WTC11 (cell line): ENCODE measurements at regions not wholly inside any gene's neighbourhood (a gene's known extent, or its start where the extent isn't known, plus 50 kb on each side); places are given as distances from the start of the nearest gene placed in this dataset.

Experiments used
- ATAC-seq: fragments of 200-7000 bp; cut with Tn5 transposase; 2 replicates; pipeline ENCODE4 v1.10.0; 2021; ENCODE audit warnings: mild to moderate bottlenecking, moderate library complexity
- CTCF ChIA-PET: fragments of 300-600 bp; sonication (Branson Sonifier 250); formaldehyde crosslinking; loops from one replicate; lab custom pipeline; 2021; ENCODE audit warnings: antibody characterized with exemption; lab: Charles Lee
- POLR2A ChIA-PET: fragments of 350-600 bp; sonication (Branson Sonifier 250); formaldehyde crosslinking; loops from one replicate; lab custom pipeline; 2021; ENCODE audit warnings: antibody characterized with exemption; lab: Charles Lee
- DNase-seq: peaks from one replicate; pipeline ENCODE4 v3.0.0; 2021; ENCODE audit warnings: low spot score
- H3K27ac Mint-ChIP-seq: 2 replicates; pipeline ENCODE4 v1.8.0; 2021; ENCODE audit warnings: mixed read lengths
- H3K27me3 Mint-ChIP-seq: 2 replicates; pipeline ENCODE4 v1.8.0; 2021; ENCODE audit warnings: low read depth, mild to moderate bottlenecking, moderate library complexity, mixed read lengths
- H3K36me3 Mint-ChIP-seq: 2 replicates; pipeline ENCODE4 v1.8.0; 2021; ENCODE audit warnings: mixed read lengths
- H3K4me1 Mint-ChIP-seq: 2 replicates; pipeline ENCODE4 v1.8.0; 2022; ENCODE audit warnings: mixed read lengths
- H3K4me3 Mint-ChIP-seq: 2 replicates; pipeline ENCODE4 v1.8.0; 2021; ENCODE audit warnings: mild to moderate bottlenecking, moderate library complexity, mixed read lengths
- H3K9me3 Mint-ChIP-seq: 2 replicates; pipeline ENCODE4 v1.8.0; 2021; ENCODE audit warnings: mixed read lengths
- ELF4 ChIP-seq: sonication (generic); formaldehyde crosslinking; IDR thresholded peaks from 2 replicates; pipeline ENCODE4 v1.8.1; 2022; ENCODE audit warnings: low read depth, mild to moderate bottlenecking, moderate library complexity, missing genetic modification reagents
- FOXK1 ChIP-seq: sonication (generic); formaldehyde crosslinking; IDR thresholded peaks from 2 replicates; pipeline ENCODE4 v1.8.0; 2022; ENCODE audit warnings: mild to moderate bottlenecking, moderate library complexity, missing genetic modification reagents
- FOXP4 ChIP-seq: sonication (generic); formaldehyde crosslinking; IDR thresholded peaks from 2 replicates; pipeline ENCODE4 v1.8.0; 2022; ENCODE audit warnings: mild to moderate bottlenecking, missing genetic modification reagents
- IRF2 ChIP-seq: sonication (generic); formaldehyde crosslinking; IDR thresholded peaks from 2 replicates; pipeline ENCODE4 v1.8.0; 2022; ENCODE audit warnings: low read depth, missing genetic modification reagents, borderline replicate concordance
- NFE2L1 ChIP-seq: sonication (generic); formaldehyde crosslinking; IDR thresholded peaks from 2 replicates; pipeline ENCODE4 v1.8.1; 2023; ENCODE audit warnings: missing genetic modification reagents
- NR1H2 ChIP-seq: sonication (generic); formaldehyde crosslinking; IDR thresholded peaks from 2 replicates; pipeline ENCODE4 v1.9.0; 2021; ENCODE audit warnings: mild to moderate bottlenecking, moderate library complexity, missing genetic modification reagents
- NR2C2 ChIP-seq: sonication (generic); formaldehyde crosslinking; IDR thresholded peaks from 2 replicates; pipeline ENCODE4 v1.8.0; 2022; ENCODE audit warnings: mild to moderate bottlenecking, missing genetic modification reagents
- PRDM15 ChIP-seq: sonication (generic); formaldehyde crosslinking; IDR thresholded peaks from 2 replicates; pipeline ENCODE4 v1.8.0; 2022; ENCODE audit warnings: missing genetic modification reagents
- PREB ChIP-seq: sonication (generic); formaldehyde crosslinking; IDR thresholded peaks from 2 replicates; pipeline ENCODE4 v1.8.1; 2022; ENCODE audit warnings: mild to moderate bottlenecking, missing genetic modification reagents, moderate library complexity, borderline replicate concordance
- RELA ChIP-seq: sonication (generic); formaldehyde crosslinking; IDR thresholded peaks from 2 replicates; pipeline ENCODE4 v1.8.1; 2022; ENCODE audit warnings: missing genetic modification reagents, mild to moderate bottlenecking, borderline replicate concordance
- TEAD4 ChIP-seq: sonication (generic); formaldehyde crosslinking; IDR thresholded peaks from 2 replicates; pipeline ENCODE4 v1.8.0; 2022; ENCODE audit warnings: mild to moderate bottlenecking, missing genetic modification reagents
- USF2 ChIP-seq: sonication (generic); formaldehyde crosslinking; IDR thresholded peaks from 2 replicates; pipeline ENCODE4 v1.8.1; 2023; ENCODE audit warnings: mild to moderate bottlenecking, missing genetic modification reagents, moderate library complexity
- ZMAT4 ChIP-seq: fragments of 250-450 bp; sonication (Bioruptor Pico); IDR thresholded peaks from 2 replicates; pipeline ENCODE4 v1.9.0; 2021; ENCODE audit warnings: mild to moderate bottlenecking
- ZNF121 ChIP-seq: sonication (generic); formaldehyde crosslinking; IDR thresholded peaks from 2 replicates; pipeline ENCODE4 v1.8.0; 2023; ENCODE audit warnings: missing genetic modification reagents
- ZNF317 ChIP-seq: sonication (generic); formaldehyde crosslinking; IDR thresholded peaks from 2 replicates; pipeline ENCODE4 v1.8.1; 2023; ENCODE audit warnings: low read depth, mild to moderate bottlenecking, moderate library complexity, missing genetic modification reagents, borderline replicate concordance
- TF ChIP-seq, protein P1 (sequence below): sonication (generic); formaldehyde crosslinking; IDR thresholded peaks from 2 replicates; pipeline ENCODE4 v1.8.1; 2022; ENCODE audit warnings: missing genetic modification reagents, borderline replicate concordance
- TF ChIP-seq, protein P2 (sequence below): sonication (generic); formaldehyde crosslinking; IDR thresholded peaks from 2 replicates; pipeline ENCODE4 v1.8.1; 2023; ENCODE audit warnings: mild to moderate bottlenecking, missing genetic modification reagents, moderate library complexity

DNA sequence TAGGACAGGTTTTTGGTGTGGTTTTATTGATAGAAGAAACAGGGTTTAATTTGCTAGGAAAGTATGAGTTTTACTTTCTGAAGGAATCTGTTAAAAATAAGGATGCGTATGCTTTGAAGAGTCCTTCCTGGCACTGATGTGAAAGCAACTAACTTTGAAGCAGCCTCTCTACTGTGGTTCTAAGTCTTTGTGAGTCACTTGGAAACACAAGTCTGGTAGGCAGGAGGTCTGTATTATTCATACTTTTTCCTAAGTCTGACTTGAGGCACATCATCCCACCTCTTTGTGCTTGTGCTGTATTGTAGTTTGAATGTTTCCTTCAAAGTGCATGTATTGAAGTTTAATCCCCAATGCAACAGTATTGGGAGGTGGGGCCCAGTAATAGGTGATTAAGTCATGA, 129.0 kb downstream of the TAF11L14 start:
- no peak for ATAC-seq
- Mint-ChIP-seq H3K36me3 (no peaks in the 10 kb centered on the region), H3K27ac (no peak overlapping the region), H3K4me1 (peaks cover 9% of the 10 kb centered on the region), H3K9me3 (peaks cover 4% of the 10 kb centered on the region), H3K4me3 (no peak overlapping the region), H3K27me3 (no peaks in the 10 kb centered on the region)
- ChIA-PET CTCF (no interaction called here), POLR2A (no interaction called here)
- TF ChIP-seq RELA (CRISPR knock-in tag) (no peak), ZNF121 (CRISPR knock-in tag) (no peak), ZNF317 (no peak), FOXP4 (CRISPR knock-in tag) (no peak), TEAD4 (no peak), NR1H2 (CRISPR knock-in tag) (no peak), IRF2 (no peak), PREB (no peak), FOXK1 (CRISPR knock-in tag) (no peak), ELF4 (CRISPR knock-in tag) (no peak), NFE2L1 (no peak), USF2 (CRISPR knock-in tag) (no peak), PRDM15 (CRISPR knock-in tag) (no peak), ZMAT4 (CRISPR knock-in tag) (no peak), NR2C2 (CRISPR knock-in tag) (no peak)
- TF ChIP-seq, protein P1, sequence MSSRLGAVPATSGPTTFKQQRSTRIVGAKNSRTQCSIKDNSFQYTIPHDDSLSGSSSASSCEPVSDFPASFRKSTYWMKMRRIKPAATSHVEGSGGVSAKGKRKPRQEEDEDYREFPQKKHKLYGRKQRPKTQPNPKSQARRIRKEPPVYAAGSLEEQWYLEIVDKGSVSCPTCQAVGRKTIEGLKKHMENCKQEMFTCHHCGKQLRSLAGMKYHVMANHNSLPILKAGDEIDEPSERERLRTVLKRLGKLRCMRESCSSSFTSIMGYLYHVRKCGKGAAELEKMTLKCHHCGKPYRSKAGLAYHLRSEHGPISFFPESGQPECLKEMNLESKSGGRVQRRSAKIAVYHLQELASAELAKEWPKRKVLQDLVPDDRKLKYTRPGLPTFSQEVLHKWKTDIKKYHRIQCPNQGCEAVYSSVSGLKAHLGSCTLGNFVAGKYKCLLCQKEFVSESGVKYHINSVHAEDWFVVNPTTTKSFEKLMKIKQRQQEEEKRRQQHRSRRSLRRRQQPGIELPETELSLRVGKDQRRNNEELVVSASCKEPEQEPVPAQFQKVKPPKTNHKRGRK (CRISPR knock-in tag): no peak
- TF ChIP-seq, protein P2, sequence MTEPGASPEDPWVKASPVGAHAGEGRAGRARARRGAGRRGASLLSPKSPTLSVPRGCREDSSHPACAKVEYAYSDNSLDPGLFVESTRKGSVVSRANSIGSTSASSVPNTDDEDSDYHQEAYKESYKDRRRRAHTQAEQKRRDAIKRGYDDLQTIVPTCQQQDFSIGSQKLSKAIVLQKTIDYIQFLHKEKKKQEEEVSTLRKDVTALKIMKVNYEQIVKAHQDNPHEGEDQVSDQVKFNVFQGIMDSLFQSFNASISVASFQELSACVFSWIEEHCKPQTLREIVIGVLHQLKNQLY (CRISPR knock-in tag): no peak
- DNase-seq: no peak
